ENCODE measurements at regions not wholly inside any gene's neighbourhood (a gene's known extent, or its start where the extent isn't known, plus 50 kb on each side); places are given as distances from the start of the nearest gene placed in this dataset.

DNA sequence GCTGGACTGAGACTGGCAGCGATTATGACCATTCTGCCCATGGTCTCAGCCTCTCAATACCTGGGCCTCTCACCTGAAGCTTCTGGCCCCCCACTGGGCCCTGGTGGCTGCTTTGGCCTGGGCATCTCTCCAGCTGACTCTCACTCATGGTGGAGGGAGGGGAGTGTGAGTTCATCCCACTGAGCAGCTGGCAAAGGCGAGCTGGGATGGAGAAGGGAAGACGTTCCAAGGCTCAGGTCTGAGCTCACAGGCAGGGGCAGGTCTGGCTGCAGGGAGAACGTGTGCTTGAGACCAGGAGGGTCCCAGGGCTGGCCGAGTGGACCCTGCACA lies 103.5 kb downstream of the TMEM121 start:
- TF ChIP-seq, protein P1, sequence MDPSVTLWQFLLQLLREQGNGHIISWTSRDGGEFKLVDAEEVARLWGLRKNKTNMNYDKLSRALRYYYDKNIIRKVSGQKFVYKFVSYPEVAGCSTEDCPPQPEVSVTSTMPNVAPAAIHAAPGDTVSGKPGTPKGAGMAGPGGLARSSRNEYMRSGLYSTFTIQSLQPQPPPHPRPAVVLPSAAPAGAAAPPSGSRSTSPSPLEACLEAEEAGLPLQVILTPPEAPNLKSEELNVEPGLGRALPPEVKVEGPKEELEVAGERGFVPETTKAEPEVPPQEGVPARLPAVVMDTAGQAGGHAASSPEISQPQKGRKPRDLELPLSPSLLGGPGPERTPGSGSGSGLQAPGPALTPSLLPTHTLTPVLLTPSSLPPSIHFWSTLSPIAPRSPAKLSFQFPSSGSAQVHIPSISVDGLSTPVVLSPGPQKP (IDR thresholded peaks at IDR 0.05; ENCODE audit: low read depth, low read length) = no peak
- TF ChIP-seq, protein P2, sequence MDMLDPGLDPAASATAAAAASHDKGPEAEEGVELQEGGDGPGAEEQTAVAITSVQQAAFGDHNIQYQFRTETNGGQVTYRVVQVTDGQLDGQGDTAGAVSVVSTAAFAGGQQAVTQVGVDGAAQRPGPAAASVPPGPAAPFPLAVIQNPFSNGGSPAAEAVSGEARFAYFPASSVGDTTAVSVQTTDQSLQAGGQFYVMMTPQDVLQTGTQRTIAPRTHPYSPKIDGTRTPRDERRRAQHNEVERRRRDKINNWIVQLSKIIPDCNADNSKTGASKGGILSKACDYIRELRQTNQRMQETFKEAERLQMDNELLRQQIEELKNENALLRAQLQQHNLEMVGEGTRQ (IDR thresholded peaks at IDR 0.05) = no peak
- TF ChIP-seq, protein P3, sequence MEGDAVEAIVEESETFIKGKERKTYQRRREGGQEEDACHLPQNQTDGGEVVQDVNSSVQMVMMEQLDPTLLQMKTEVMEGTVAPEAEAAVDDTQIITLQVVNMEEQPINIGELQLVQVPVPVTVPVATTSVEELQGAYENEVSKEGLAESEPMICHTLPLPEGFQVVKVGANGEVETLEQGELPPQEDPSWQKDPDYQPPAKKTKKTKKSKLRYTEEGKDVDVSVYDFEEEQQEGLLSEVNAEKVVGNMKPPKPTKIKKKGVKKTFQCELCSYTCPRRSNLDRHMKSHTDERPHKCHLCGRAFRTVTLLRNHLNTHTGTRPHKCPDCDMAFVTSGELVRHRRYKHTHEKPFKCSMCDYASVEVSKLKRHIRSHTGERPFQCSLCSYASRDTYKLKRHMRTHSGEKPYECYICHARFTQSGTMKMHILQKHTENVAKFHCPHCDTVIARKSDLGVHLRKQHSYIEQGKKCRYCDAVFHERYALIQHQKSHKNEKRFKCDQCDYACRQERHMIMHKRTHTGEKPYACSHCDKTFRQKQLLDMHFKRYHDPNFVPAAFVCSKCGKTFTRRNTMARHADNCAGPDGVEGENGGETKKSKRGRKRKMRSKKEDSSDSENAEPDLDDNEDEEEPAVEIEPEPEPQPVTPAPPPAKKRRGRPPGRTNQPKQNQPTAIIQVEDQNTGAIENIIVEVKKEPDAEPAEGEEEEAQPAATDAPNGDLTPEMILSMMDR (IDR thresholded peaks at IDR 0.05) = no peak
- TF ChIP-seq ZFP36 (IDR thresholded peaks at IDR 0.05; ENCODE audit: borderline replicate concordance, partially characterized antibody) = no peak
